K562 (cell line): ENCODE measurements at regions not wholly inside any gene's neighbourhood (a gene's known extent, or its start where the extent isn't known, plus 50 kb on each side); places are given as distances from the start of the nearest gene placed in this dataset.
A peak's percentile ranks its signal among the peaks of the same experiment; 100 is the strongest.

ENCODE experiments used
- ATAC-seq: fragments of 200-7000 bp; cut with Tn5 transposase; 3 replicates; pipeline ENCODE4 v1.9.1; 2020; ENCODE audit warnings: moderate library complexity
- BruUV-seq: library from RNA; stranded (reverse); fragments of 400-500 nt; replicated peaks from 2 replicates; lab custom pipeline; 2021; lab: Mats Ljungman, UMichigan
- CTCF ChIA-PET: fragments of 300-600 bp; formaldehyde crosslinking; extraction: SDS; loops from one replicate; lab custom pipeline; 2021; ENCODE audit warnings: low intra/inter-chr PET ratio; lab: Yijun Ruan, JAX
- POLR2A ChIA-PET: fragments of 300-600, 350-650 bp; sonication (Branson Sonifier 250); formaldehyde crosslinking; extraction: SDS; loops from one replicate; lab custom pipeline; 2021; ENCODE audit warnings: antibody characterized with exemption, inconsistent platforms; lab: Yijun Ruan, JAX
- DNase-seq, 4 experiments: peaks; one replicate each; pipeline versions ENCODE4 v3.0.0 to v3.0.0-alpha.2; 2011 to 2018; ENCODE audit warnings: low spot score in 3 of 4, mixed read lengths in 3 of 4; ENCODE audit errors: extremely low read depth in 1 of 4
- FAIRE-seq: peaks from 2 replicates; lab custom pipeline; 2011; peaks lifted over from hg19 to GRCh38; lab: Jason Lieb, UNC
- H2AFZ ChIP-seq: 2 replicates; pipeline ENCODE4 v1.6.0; 2011; ENCODE audit warnings: low read depth, low read length, control low read depth, inconsistent platforms
- H3K27ac ChIP-seq: fragments of 200-600 bp; 3 replicates; pipeline ENCODE4 v1.8.0; 2011; ENCODE audit warnings: low read depth, mild to moderate bottlenecking, control low read depth, inconsistent platforms, low read length, moderate library complexity, mixed read lengths; ENCODE audit errors: extremely low read depth
- H3K27me3 ChIP-seq, 2 experiments: fragments of 300-600 bp in 1 of 2; 2 replicates in 1 of 2; 3 replicates in 1 of 2; pipeline versions ENCODE4 v1.6.0 to v1.8.0; 2011; ENCODE audit warnings: inconsistent platforms in 2 of 2, low read length in 2 of 2, mild to moderate bottlenecking in 1 of 2, mixed read lengths in 1 of 2, moderate library complexity in 1 of 2; ENCODE audit not compliant: control insufficient read depth in 2 of 2, insufficient read depth in 2 of 2
- H3K36me3 ChIP-seq: fragments of 300-600 bp; 3 replicates; pipeline ENCODE4 v1.8.0; 2011; ENCODE audit warnings: mild to moderate bottlenecking, low read length, inconsistent platforms; ENCODE audit not compliant: control insufficient read depth, insufficient read depth
- H3K4me1 ChIP-seq, 2 experiments: fragments of 200-600 bp in 1 of 2; replicated peaks in 1 of 2; 2 replicates in 1 of 2; 3 replicates in 1 of 2; pipeline versions ENCODE4 v1.5.1 to v1.8.0; 2011; ENCODE audit warnings: inconsistent platforms in 2 of 2, low read length in 2 of 2, mild to moderate bottlenecking in 1 of 2, mixed read lengths in 1 of 2, moderate library complexity in 1 of 2; ENCODE audit not compliant: control insufficient read depth in 2 of 2, insufficient read depth in 2 of 2
- H3K4me2 ChIP-seq: 2 replicates; pipeline ENCODE4 v1.6.1; 2011; ENCODE audit warnings: low read length, control low read depth, inconsistent platforms, mixed read lengths; ENCODE audit not compliant: insufficient read depth
- H3K4me3 ChIP-seq: fragments of 200-600 bp; sonication (generic), shearing (Covaris generic); 2 replicates; pipeline ENCODE4 v1.5.1; 2016; ENCODE audit warnings: control low read depth, inconsistent platforms
- H3K79me2 ChIP-seq: fragments of 200-600 bp; 3 replicates; pipeline ENCODE4 v1.8.0; 2011; ENCODE audit warnings: low read length, inconsistent platforms; ENCODE audit not compliant: control insufficient read depth, insufficient read depth
- H3K9ac ChIP-seq, 2 experiments: 2 replicates each; pipeline versions ENCODE4 v1.6.0 to v1.6.1; 2011; ENCODE audit warnings: low read depth in 2 of 2, low read length in 2 of 2, control low read depth in 1 of 2, inconsistent platforms in 1 of 2, mild to moderate bottlenecking in 1 of 2, mixed read lengths in 1 of 2; ENCODE audit not compliant: insufficient read depth in 1 of 2
- H3K9me1 ChIP-seq: one replicate; pipeline ENCODE4 v1.6.0; 2011; ENCODE audit warnings: inconsistent platforms, mild to moderate bottlenecking, low read length, moderate library complexity; ENCODE audit not compliant: control insufficient read depth, insufficient read depth
- H3K9me3 ChIP-seq: replicated peaks from 2 replicates; pipeline ENCODE4 v1.5.1; 2011; ENCODE audit warnings: low read depth, low read length, inconsistent platforms; ENCODE audit not compliant: control insufficient read depth, insufficient read depth
- H4K20me1 ChIP-seq: replicated peaks from 2 replicates; pipeline ENCODE4 v1.6.1; 2011; ENCODE audit warnings: low read length, inconsistent platforms, mixed read lengths; ENCODE audit not compliant: control insufficient read depth, insufficient read depth
- GTF2B ChIP-seq: IDR thresholded peaks from 2 replicates; pipeline ENCODE4 v1.6.1; 2011; ENCODE audit not compliant: insufficient read length; ENCODE audit errors: extremely low read depth
- MEIS2 ChIP-seq: fragments of 450-650 bp; IDR thresholded peaks from 2 replicates; pipeline ENCODE4 v1.6.1; 2014; ENCODE audit warnings: mild to moderate bottlenecking; ENCODE audit not compliant: partially characterized antibody
- RBM25 ChIP-seq: fragments of 200-400 bp; formaldehyde crosslinking; IDR thresholded peaks from 2 replicates; pipeline ENCODE4 v1.6.1; 2018; ENCODE audit warnings: low read length, low read depth, moderate library complexity; ENCODE audit not compliant: severe bottlenecking
- SMC3 ChIP-seq: conservative IDR thresholded peaks from 2 replicates; pipeline ENCODE4 v1.6.1; 2011; ENCODE audit warnings: low read depth, low read length, improper control_type of control experiment; ENCODE audit not compliant: insufficient read depth
- SPI1 ChIP-seq: IDR thresholded peaks from 2 replicates; pipeline ENCODE4 v1.6.1; 2011; ENCODE audit warnings: low read depth, low read length, control low read depth, borderline replicate concordance
- ZNF398 ChIP-seq: fragments of 250-450 bp; sonication (Bioruptor Pico); IDR thresholded peaks from 2 replicates; pipeline ENCODE4 v1.8.0; 2021; ENCODE audit warnings: moderate library complexity, mild to moderate bottlenecking, inconsistent platforms
- WGBS: fragments of 100-300 bp; shearing (Covaris generic); methylation state at CpG from one replicate; pipeline ENCODE4 v1.1.6; 2016; ENCODE audit warnings: low coverage, mixed read lengths; ENCODE audit not compliant: insufficient coverage; ENCODE audit errors: missing lambda C conversion rate; 5-methylcytosine and 5-hydroxymethylcytosine counted together
- in situ Hi-C: fragments of 300-500 bp; cut with MboI; formaldehyde crosslinking; loops from 4 replicates; pipeline ENCODE4 v1.15.0; 2018; ENCODE audit warnings: inconsistent platforms, mixed read lengths
- intact Hi-C: fragments of 100-400 bp; cut with micrococcal nuclease; formaldehyde crosslinking; loops from 2 replicates; pipeline ENCODE4 v1.14.2; 2022

- no peaks in the 10 kb centered on the region for H3K9me1 ChIP-seq
- peak; percentile 64 for TF ChIP-seq RBM25
- no peak for TF ChIP-seq SMC3
- H3K9me3 ChIP-seq: peaks cover 4% of the 10 kb centered on the region; the same call in 1 of the 2 replicates
- no peaks in the 10 kb centered on the region for H3K27me3 ChIP-seq
- intact Hi-C loops (no loop called here), in situ Hi-C loops (no loop called here)
- no TSS peak for BruUV-seq
- H3K79me2 ChIP-seq: no peaks in the 10 kb centered on the region
- ATAC-seq (no peak), FAIRE-seq (no peak), DNase-seq (no peak)
- H3K4me3 ChIP-seq: no peak overlapping the region
- H3K4me1 ChIP-seq: no peaks in the 10 kb centered on the region; a peak in 1 of 5 replicates
- no peak overlapping the region for H3K27ac ChIP-seq
- no peak overlapping the region for H2AFZ ChIP-seq
- H3K36me3 ChIP-seq: no peaks in the 10 kb centered on the region
- H3K9ac ChIP-seq: no peak overlapping the region
- no peak overlapping the region for H3K4me2 ChIP-seq
- WGBS: 12% methylated on average over 1 of the region's 1 CpG
- CTCF ChIA-PET: no interaction called here
- POLR2A ChIA-PET: no interaction called here
- no peaks in the 10 kb centered on the region for H4K20me1 ChIP-seq
These were observed 100.6 kb downstream of the HNRNPLL start for GRCh38 chr2:38502107-38502506.

GRCh38 chr2:38500283-38500634 lies 102.5 kb downstream of the HNRNPLL start:
- 42% methylated on average over 12 of the region's 12 CpGs for WGBS
- TF ChIP-seq ZNF398 (CRISPR knock-in tag) (no peak), GTF2B (no peak), SPI1 (no peak), MEIS2 (no peak)

More at GRCh38 chr2:38500283-38500634, 102.5 kb downstream of the HNRNPLL start:
- FAIRE-seq: no peak
- Histone ChIP-seq H3K79me2 (no peaks in the 10 kb centered on the region), H2AFZ (no peak overlapping the region), H3K9me3 (peaks cover 4% of the 10 kb centered on the region; the same call in 1 of the 2 replicates), H3K9ac (peak overlapping the region in 1 of 2 experiments; percentile 6; a peak in 1 of 4 replicates), H3K27me3 (no peaks in the 10 kb centered on the region), H3K4me3 (no peak overlapping the region), H3K36me3 (no peaks in the 10 kb centered on the region), H3K27ac (no peak overlapping the region), H4K20me1 (no peaks in the 10 kb centered on the region), H3K9me1 (no peaks in the 10 kb centered on the region), H3K4me2 (no peak overlapping the region), H3K4me1 (no peaks in the 10 kb centered on the region; a peak in 1 of 5 replicates)
- in situ Hi-C loops: no loop called here
- no peak for DNase-seq
- no peak; the same call in 2 of the 3 replicates for ATAC-seq
- no TSS peak for BruUV-seq
- CTCF ChIA-PET: no interaction called here
- POLR2A ChIA-PET: no interaction called here
- intact Hi-C loops: no loop called here
